ENCODE measurements at regions not wholly inside any gene's neighbourhood (a gene's known extent, or its start where the extent isn't known, plus 50 kb on each side); places are given as distances from the start of the nearest gene placed in this dataset.
"Not testable (repeated sequence)": the region's sequence is repeated elsewhere in the genome, so short reads cannot be mapped to it uniquely, and the experiment has no call there.

DNA sequence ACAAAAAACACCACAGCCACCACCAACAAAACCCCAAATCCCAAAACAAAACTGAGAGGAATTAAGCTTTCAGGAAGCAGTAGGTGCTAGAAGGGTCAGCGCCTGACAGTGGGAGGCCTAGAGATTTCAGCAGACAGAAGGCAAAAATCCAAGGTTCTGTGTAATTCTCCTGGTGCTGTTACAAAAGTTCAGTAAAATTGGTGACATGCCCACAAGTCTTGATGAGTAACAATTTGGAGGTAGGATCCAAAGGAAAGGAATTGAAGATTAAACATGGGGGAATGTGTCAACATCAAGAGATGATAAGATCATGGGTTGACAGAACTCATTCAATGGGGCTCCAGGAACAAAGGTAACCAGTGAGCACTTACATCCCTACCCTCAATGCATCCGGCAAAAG is 653.8 kb upstream of the CPEB2 start:
- Histone ChIP-seq H4K91ac (ENCODE audit: insufficient read length, low read depth, low read length) (no peak overlapping the region), H3K23ac (ENCODE audit: insufficient read length, low read depth, low read length) (no peak overlapping the region), H4K5ac (ENCODE audit: insufficient read length, low read depth, low read length) (no peak overlapping the region), H4K8ac (replicated peaks; ENCODE audit: insufficient read length, low read depth, low read length) (no peak overlapping the region), H2BK20ac (ENCODE audit: low read depth, low read length, poor library complexity, severe bottlenecking) (no peak overlapping the region), H3K4me1 (ENCODE audit: insufficient read depth, low read length) (no peaks in the 10 kb centered on the region; the same call in 1 of the 2 replicates), H3T11ph (ENCODE audit: low read length) (no peak overlapping the region), H3K27me3 (ENCODE audit: insufficient read depth, low read length) (no peaks in the 10 kb centered on the region), H3K79me1 (ENCODE audit: insufficient read depth, low read depth, low read length, poor library complexity, severe bottlenecking) (no peaks in the 10 kb centered on the region), H3K18ac (ENCODE audit: insufficient read length, low read depth, low read length) (no peak overlapping the region), H3K4me2 (ENCODE audit: insufficient read depth, insufficient read length, low read length) (no peak overlapping the region), H3K79me2 (ENCODE audit: insufficient read depth, low read length) (no peaks in the 10 kb centered on the region; the same call in 1 of the 2 replicates), H2BK5ac (ENCODE audit: insufficient read length, low read length) (no peak overlapping the region), H2BK120ac (ENCODE audit: low read depth, low read length, poor library complexity, severe bottlenecking) (no peak overlapping the region), H4K20me1 (ENCODE audit: control insufficient read depth, insufficient read depth, insufficient read length) (no peaks in the 10 kb centered on the region), H2AK5ac (ENCODE audit: insufficient read length, low read length) (no peak overlapping the region), H3K27ac (ENCODE audit: insufficient read length, low read depth, low read length) (no peak overlapping the region), H2AFZ (ENCODE audit: low read length) (no peak overlapping the region), H3K4ac (ENCODE audit: low read depth, low read length) (no peak overlapping the region), H2BK12ac (ENCODE audit: insufficient read length, low read depth, low read length) (no peak overlapping the region), H3K23me2 (ENCODE audit: insufficient read length, low read depth, low read length, poor library complexity, severe bottlenecking) (no peaks in the 10 kb centered on the region), H2BK15ac (ENCODE audit: low read depth, low read length) (no peak overlapping the region), H3K14ac (ENCODE audit: insufficient read depth, low read length) (no peak overlapping the region), H3K56ac (ENCODE audit: insufficient read length, low read depth, low read length) (no peak overlapping the region), H3K9me3 (ENCODE audit: control insufficient read depth, low read depth, low read length) (no peaks in the 10 kb centered on the region), H3K9ac (ENCODE audit: extremely low read depth, insufficient read length, low read length) (no peak overlapping the region)
- H3K27me3 Mint-ChIP-seq (ENCODE audit: low read depth) = no peaks in the 10 kb centered on the region
- DNase-seq = no peak
- H3K9me3 Mint-ChIP-seq = no peaks in the 10 kb centered on the region
- TF ChIP-seq, protein P1, sequence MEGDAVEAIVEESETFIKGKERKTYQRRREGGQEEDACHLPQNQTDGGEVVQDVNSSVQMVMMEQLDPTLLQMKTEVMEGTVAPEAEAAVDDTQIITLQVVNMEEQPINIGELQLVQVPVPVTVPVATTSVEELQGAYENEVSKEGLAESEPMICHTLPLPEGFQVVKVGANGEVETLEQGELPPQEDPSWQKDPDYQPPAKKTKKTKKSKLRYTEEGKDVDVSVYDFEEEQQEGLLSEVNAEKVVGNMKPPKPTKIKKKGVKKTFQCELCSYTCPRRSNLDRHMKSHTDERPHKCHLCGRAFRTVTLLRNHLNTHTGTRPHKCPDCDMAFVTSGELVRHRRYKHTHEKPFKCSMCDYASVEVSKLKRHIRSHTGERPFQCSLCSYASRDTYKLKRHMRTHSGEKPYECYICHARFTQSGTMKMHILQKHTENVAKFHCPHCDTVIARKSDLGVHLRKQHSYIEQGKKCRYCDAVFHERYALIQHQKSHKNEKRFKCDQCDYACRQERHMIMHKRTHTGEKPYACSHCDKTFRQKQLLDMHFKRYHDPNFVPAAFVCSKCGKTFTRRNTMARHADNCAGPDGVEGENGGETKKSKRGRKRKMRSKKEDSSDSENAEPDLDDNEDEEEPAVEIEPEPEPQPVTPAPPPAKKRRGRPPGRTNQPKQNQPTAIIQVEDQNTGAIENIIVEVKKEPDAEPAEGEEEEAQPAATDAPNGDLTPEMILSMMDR (conservative IDR thresholded peaks at IDR 0.05) = no peak
- H3K36me3 Mint-ChIP-seq (ENCODE audit: insufficient read depth in 1 of 3, low read depth in 3 of 3) = no peaks in the 10 kb centered on the region; a peak in 1 of 7 replicates
- peaks cover 2% of the 10 kb centered on the region in 2 experiments; a peak in 2 of 4 replicates for H3K4me1 Mint-ChIP-seq
- no peak overlapping the region for H3K4me3 Mint-ChIP-seq
- H3K27ac Mint-ChIP-seq = no peak overlapping the region
- WGBS (ENCODE audit: extremely low coverage, insufficient read length, low lambda C conversion rate) = no CpG with 5 or more reads among the region's 2 CpGs

DNA sequence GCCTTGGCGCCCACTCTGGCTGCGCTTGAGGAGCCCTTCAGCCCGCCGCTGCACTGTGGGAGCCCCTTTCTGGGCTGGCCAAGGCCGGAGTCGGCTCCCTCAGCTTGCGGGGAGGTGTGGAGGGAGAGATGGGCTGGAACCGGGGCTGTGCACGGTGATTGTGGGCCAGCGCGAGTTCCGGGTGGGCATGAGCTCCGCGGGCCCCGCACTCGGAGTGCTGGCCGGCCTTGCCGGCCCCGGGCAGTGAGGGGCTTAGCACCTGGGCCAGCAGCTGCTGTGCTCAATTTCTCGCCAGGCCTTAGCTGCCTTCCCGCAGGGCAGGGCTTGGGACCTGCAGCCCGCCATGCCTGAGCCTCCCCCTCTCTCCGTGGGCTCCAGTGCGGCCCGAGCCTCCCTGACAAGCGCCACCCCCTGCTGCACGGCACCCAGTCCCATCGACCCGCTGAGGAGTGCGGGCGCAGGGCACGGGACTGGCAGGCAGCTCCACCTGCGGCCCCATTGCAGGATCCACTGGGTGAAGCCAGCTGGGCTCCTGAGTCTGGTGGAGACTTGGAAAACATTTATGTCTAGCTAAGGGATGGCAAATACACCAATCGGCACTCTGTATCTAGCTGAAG is 643.6 kb upstream of the CPEB2 start:
- not testable (repeated sequence) for H3K27ac Mint-ChIP-seq; H3K36me3 Mint-ChIP-seq (ENCODE audit: insufficient read depth in 1 of 3, low read depth in 3 of 3); H4K5ac ChIP-seq (ENCODE audit: insufficient read length, low read depth, low read length); H4K91ac ChIP-seq (ENCODE audit: insufficient read length, low read depth, low read length); H3K27ac ChIP-seq (ENCODE audit: insufficient read length, low read depth, low read length); H2BK20ac ChIP-seq (ENCODE audit: low read depth, low read length, poor library complexity, severe bottlenecking); H3T11ph ChIP-seq (ENCODE audit: low read length); H4K8ac ChIP-seq (replicated peaks; ENCODE audit: insufficient read length, low read depth, low read length); H3K79me1 ChIP-seq (ENCODE audit: insufficient read depth, low read depth, low read length, poor library complexity, severe bottlenecking); H3K4me1 ChIP-seq (ENCODE audit: insufficient read depth, low read length); H3K23me2 ChIP-seq (ENCODE audit: insufficient read length, low read depth, low read length, poor library complexity, severe bottlenecking); H4K20me1 ChIP-seq (ENCODE audit: control insufficient read depth, insufficient read depth, insufficient read length); H3K4me3 Mint-ChIP-seq; H3K23ac ChIP-seq (ENCODE audit: insufficient read length, low read depth, low read length); H3K4me2 ChIP-seq (ENCODE audit: insufficient read depth, insufficient read length, low read length); H3K18ac ChIP-seq (ENCODE audit: insufficient read length, low read depth, low read length); H2BK15ac ChIP-seq (ENCODE audit: low read depth, low read length); DNase-seq; H3K9me3 Mint-ChIP-seq; H2BK12ac ChIP-seq (ENCODE audit: insufficient read length, low read depth, low read length); H2BK5ac ChIP-seq (ENCODE audit: insufficient read length, low read length); H3K4ac ChIP-seq (ENCODE audit: low read depth, low read length); H3K27me3 ChIP-seq (ENCODE audit: insufficient read depth, low read length); H3K27me3 Mint-ChIP-seq (ENCODE audit: low read depth); H3K9ac ChIP-seq (ENCODE audit: extremely low read depth, insufficient read length, low read length); H2AK5ac ChIP-seq (ENCODE audit: insufficient read length, low read length); H3K14ac ChIP-seq (ENCODE audit: insufficient read depth, low read length); H2AFZ ChIP-seq (ENCODE audit: low read length); H2BK120ac ChIP-seq (ENCODE audit: low read depth, low read length, poor library complexity, severe bottlenecking); H3K4me1 Mint-ChIP-seq; H3K56ac ChIP-seq (ENCODE audit: insufficient read length, low read depth, low read length); H3K79me2 ChIP-seq (ENCODE audit: insufficient read depth, low read length); H3K9me3 ChIP-seq (ENCODE audit: control insufficient read depth, low read depth, low read length)
- WGBS (ENCODE audit: extremely low coverage, insufficient read length, low lambda C conversion rate) = no CpG with 5 or more reads among the region's 34 CpGs

Data from H9 (cell line).